ENCODE measurements at regions not wholly inside any gene's neighbourhood (a gene's known extent, or its start where the extent isn't known, plus 50 kb on each side); places are given as distances from the start of the nearest gene placed in this dataset.

DNA sequence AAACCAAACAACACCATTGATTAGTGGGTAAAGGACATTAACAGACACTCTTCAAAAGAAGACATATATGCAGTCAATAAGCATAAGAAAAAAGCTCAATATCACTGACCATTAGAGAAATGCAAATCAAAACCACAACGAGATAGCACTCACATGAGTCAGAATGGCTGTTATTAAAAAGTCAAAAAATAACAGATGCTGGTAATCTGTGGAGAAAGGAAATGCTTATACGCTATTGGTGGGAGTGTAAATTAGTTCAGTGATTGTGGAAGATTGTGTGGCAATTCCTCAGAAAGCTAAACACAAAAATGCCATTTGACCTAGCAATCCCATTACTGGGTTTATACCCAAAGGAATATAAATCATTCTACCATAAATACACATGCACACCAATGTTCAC lies 182.6 kb downstream of the TRPC6 start:
- H3K27ac ChIP-seq = no peak overlapping the region
- in situ Hi-C loops (cut with MboI; ENCODE audit: low pct_unique_long_range_greater_than_20kb in 2 of 9, low sequenced_read_pairs in 9 of 9, unreplicated experiment in 9 of 9) = no loop called here
- 4 to 90% (median 50%) methylated on average over 1 to 2 of the region's 2 CpGs; no CpG with 5 or more reads in 1 of the 10 experiments for WGBS, 10 experiments
- no peak overlapping the region for H3K4me3 ChIP-seq
- peak in 2 of 8 experiments; percentile 88 to 90 for ATAC-seq (replicated peaks in 6 of 8)
- H3K4me1 ChIP-seq (replicated peaks in 1 of 2) = no peaks in the 10 kb centered on the region

GRCh38 chr11:101397979-101398378 lies 185.8 kb downstream of the TRPC6 start:
- no peak for ATAC-seq (replicated peaks in 6 of 8)
- Histone ChIP-seq H3K27ac (no peak overlapping the region), H3K4me1 (replicated peaks in 1 of 2) (no peaks in the 10 kb centered on the region), H3K4me3 (no peak overlapping the region)
- 0 to 65% (median 43%) methylated on average over 1 to 2 of the region's 2 CpGs; no CpG with 5 or more reads in 5 of the 10 experiments for WGBS, 10 experiments
- in situ Hi-C loops (cut with MboI; ENCODE audit: low pct_unique_long_range_greater_than_20kb in 2 of 9, low sequenced_read_pairs in 9 of 9, unreplicated experiment in 9 of 9) = no loop called here

- no peak overlapping the region for H3K27ac ChIP-seq
- in situ Hi-C loops (cut with MboI; ENCODE audit: low pct_unique_long_range_greater_than_20kb in 2 of 9, low sequenced_read_pairs in 9 of 9, unreplicated experiment in 9 of 9) = no loop called here
- WGBS, 10 experiments = 0 to 67% (median 40%) methylated on average over 1 of the region's 1 CpG; no CpG with 5 or more reads in 5 of the 10 experiments
- H3K4me1 ChIP-seq (replicated peaks in 1 of 2) = no peaks in the 10 kb centered on the region
- H3K4me3 ChIP-seq = no peak overlapping the region
- ATAC-seq (replicated peaks in 6 of 8) = peak in 2 of 8 experiments; percentile 32 to 38
These were observed 193.3 kb downstream of the TRPC6 start for GRCh38 chr11:101390539-101390938.

DNA sequence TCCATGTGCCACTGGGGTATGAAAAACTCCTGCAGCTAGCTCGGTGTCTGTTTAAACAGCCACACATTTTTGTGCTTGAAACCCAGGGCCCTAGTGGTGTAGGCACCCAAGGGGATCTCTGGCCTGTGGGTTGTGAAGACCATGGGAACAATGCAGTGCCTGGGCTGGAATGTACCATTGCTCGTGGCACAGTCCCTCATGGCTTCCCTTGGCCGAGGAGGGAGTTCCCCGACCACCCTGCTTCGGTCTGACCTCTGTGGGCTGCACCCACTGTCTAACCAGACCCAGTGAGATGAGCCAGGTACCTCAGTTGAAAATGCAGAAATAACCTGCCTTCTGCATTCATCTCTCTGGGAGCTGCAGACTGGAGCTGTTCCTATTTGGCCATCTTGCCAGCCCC lies 214.0 kb downstream of the TRPC6 start:
- no peak for ATAC-seq (replicated peaks in 6 of 8)
- in situ Hi-C loops (cut with MboI; ENCODE audit: low pct_unique_long_range_greater_than_20kb in 2 of 9, low sequenced_read_pairs in 9 of 9, unreplicated experiment in 9 of 9) = no loop called here
- H3K4me1 ChIP-seq (replicated peaks in 1 of 2) = no peaks in the 10 kb centered on the region
- 0 to 90% (median 80%) methylated on average over 1 to 4 of the region's 5 CpGs; no CpG with 5 or more reads in 5 of the 10 experiments for WGBS, 10 experiments
- H3K27ac ChIP-seq = no peak overlapping the region
- no peak overlapping the region for H3K4me3 ChIP-seq

DNA sequence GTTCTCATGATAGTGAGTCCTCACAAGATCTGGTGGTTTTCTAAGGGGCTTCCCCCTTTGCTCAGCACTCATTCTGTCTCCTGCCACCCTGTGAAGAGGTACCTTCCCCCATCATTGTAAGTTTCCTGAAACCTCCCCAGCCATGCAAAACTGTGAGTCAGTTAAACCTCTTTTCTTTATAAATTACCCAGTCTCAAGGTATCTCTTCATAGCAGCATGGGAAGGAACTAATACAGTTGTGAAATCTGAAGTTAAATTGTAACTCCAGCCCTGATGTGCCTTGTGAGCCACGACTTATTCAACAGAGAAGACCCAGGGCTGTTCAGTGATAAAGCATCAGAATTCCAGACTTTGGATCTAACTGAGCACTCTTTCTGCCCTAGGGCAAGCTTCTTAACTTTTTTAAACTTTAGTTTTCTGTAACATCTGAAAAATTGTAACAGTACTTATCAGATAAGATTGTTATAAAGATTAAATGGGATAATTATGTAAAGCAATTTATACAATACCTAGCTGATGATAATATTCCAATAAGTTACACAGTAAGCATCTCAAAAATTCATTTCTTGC lies 220.0 kb downstream of the TRPC6 start:
- ATAC-seq (replicated peaks in 6 of 8) = no peak
- WGBS, 10 experiments = 0 to 63% (median 43%) methylated on average over 1 of the region's 1 CpG; no CpG with 5 or more reads in 3 of the 10 experiments
- in situ Hi-C loops (cut with MboI; ENCODE audit: low pct_unique_long_range_greater_than_20kb in 2 of 9, low sequenced_read_pairs in 9 of 9, unreplicated experiment in 9 of 9) = no loop called here
- H3K4me1 ChIP-seq (replicated peaks in 1 of 2) = no peaks in the 10 kb centered on the region
- H3K4me3 ChIP-seq = no peak overlapping the region
- no peak overlapping the region for H3K27ac ChIP-seq

DNA sequence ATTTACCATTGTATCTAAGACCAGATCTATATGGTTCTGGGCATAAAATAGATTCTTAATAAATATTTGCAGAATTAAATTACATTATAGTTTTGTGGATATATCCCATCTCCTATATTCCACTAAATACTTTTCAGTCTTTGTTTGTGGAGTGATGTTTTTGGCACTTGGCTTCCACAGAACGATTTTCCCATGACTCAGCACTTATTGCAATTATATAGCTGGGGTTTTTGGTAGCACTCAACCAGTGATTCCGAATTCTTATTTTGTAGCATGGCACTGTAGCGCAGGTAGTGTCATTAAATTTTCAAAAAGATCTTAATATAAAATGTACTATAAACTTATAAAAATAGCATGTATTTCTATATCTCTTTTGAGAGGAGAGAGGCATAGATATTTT lies 221.2 kb downstream of the TRPC6 start:
- no peak for ATAC-seq (replicated peaks in 6 of 8)
- 0 to 100% (median 61%) methylated on average over 1 to 3 of the region's 3 CpGs for WGBS, 10 experiments
- no peak overlapping the region for H3K27ac ChIP-seq
- H3K4me3 ChIP-seq = no peak overlapping the region
- in situ Hi-C loops (cut with MboI; ENCODE audit: low pct_unique_long_range_greater_than_20kb in 2 of 9, low sequenced_read_pairs in 9 of 9, unreplicated experiment in 9 of 9) = no loop called here
- H3K4me1 ChIP-seq (replicated peaks in 1 of 2) = no peaks in the 10 kb centered on the region

DNA sequence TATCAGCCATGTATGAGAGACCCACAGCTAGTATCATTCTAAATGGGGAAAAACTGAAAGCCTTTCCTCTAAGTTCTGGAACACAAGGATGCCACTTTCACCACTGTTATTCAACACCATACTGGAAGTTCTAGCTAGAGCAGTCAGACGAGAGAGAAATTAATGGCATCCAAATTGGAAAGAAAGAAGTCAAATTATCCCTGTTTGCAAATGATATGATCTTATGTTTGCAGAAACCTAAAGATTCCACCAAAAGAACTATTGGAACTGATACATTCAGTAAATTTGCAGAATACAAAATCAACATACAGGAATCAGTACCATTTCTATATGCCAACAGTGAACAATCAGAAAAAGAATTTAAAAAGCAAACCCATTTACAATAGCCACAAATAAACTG lies 226.0 kb downstream of the TRPC6 start:
- WGBS, 10 experiments = 14 to 100% (median 51%) methylated on average over 1 of the region's 1 CpG; no CpG with 5 or more reads in 4 of the 10 experiments
- ATAC-seq (replicated peaks in 6 of 8) = no peak
- Histone ChIP-seq H3K4me3 (no peak overlapping the region), H3K27ac (no peak overlapping the region), H3K4me1 (replicated peaks in 1 of 2) (no peaks in the 10 kb centered on the region)
- in situ Hi-C loops (cut with MboI; ENCODE audit: low pct_unique_long_range_greater_than_20kb in 2 of 9, low sequenced_read_pairs in 9 of 9, unreplicated experiment in 9 of 9) = no loop called here

DNA sequence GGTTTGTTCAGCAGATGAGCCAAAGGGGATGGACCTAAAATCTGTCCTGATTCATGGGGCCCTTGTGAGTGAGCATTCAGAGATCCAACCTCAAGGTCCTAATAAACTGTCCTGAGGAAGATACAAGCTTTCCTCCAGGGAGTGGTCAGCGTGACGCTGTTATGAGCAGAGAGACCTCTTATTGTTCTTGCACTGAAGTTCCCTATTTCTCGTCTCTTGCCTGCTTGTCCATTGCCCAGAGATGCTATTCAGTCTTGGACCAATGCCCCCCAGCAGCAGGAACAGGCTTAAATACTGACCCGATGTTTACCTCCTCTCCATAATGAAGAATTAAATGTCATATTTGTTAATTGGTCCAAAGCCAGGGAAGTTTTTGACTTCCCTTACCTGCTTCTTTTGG lies 225.2 kb upstream of the PGR start:
- no peak overlapping the region for H3K4me3 ChIP-seq
- in situ Hi-C loops (cut with MboI; ENCODE audit: low pct_unique_long_range_greater_than_20kb in 2 of 9, low sequenced_read_pairs in 9 of 9, unreplicated experiment in 9 of 9) = no loop called here

DNA sequence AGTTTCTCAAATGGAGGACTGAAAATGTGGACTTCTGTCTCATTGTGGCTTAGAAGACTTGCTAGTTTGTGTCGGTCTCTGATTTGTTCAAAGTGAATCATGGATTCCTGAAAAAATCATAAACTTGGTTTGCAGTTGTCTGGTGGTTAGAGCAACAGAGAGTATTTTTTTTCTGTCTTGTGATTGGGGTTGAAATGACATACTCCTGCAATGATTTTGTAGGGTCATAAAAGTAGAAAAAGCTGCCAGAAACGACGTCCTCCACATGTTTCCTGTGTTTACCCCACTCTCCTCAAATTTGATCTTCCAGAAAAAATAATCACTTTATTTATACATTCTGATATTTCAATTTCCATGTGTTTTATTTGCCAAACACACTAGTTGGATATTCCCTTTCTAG lies 219.2 kb upstream of the PGR start:
- no peak overlapping the region for H3K27ac ChIP-seq
- H3K4me3 ChIP-seq = no peak overlapping the region
- no peak for ATAC-seq (replicated peaks in 6 of 8)
- WGBS, 10 experiments = 0 to 100% (median 65%) methylated on average over 1 to 3 of the region's 3 CpGs
- no peaks in the 10 kb centered on the region for H3K4me1 ChIP-seq (replicated peaks in 1 of 2)
- in situ Hi-C loops (cut with MboI; ENCODE audit: low pct_unique_long_range_greater_than_20kb in 2 of 9, low sequenced_read_pairs in 9 of 9, unreplicated experiment in 9 of 9) = no loop called here

More for the DNA sequence above, 225.2 kb upstream of the PGR start:
- Histone ChIP-seq H3K27ac (no peak overlapping the region), H3K4me1 (replicated peaks in 1 of 2) (no peaks in the 10 kb centered on the region)
- 0 to 94% (median 70%) methylated on average over 1 to 4 of the region's 4 CpGs; no CpG with 5 or more reads in 1 of the 10 experiments for WGBS, 10 experiments
- peak in 1 of 8 experiments; percentile 36 for ATAC-seq (replicated peaks in 6 of 8)

DNA sequence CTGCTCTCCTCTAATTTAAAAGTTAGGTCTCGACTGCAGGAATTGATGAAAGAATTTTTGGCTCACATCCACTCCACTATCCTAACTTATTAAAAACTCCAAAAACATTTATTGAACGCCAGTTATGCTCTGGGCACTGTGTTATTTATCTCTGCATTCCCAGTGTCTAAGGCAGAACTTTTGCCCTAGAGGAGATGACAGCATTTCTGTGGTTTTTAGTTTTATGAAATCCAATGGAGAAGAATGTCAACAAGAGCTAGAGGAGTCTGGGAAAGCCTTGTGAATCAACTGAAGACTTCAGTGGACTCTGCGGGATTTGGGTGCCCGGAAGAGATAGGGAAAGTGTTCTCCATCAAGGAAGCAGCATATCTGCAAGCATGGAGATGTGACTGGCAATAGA lies 217.0 kb upstream of the PGR start:
- in situ Hi-C loops (cut with MboI; ENCODE audit: low pct_unique_long_range_greater_than_20kb in 2 of 9, low sequenced_read_pairs in 9 of 9, unreplicated experiment in 9 of 9) = no loop called here
- 0 to 87% (median 58%) methylated on average over 1 to 4 of the region's 4 CpGs; no CpG with 5 or more reads in 1 of the 10 experiments for WGBS, 10 experiments
- Histone ChIP-seq H3K27ac (no peak overlapping the region), H3K4me3 (no peak overlapping the region), H3K4me1 (replicated peaks in 1 of 2) (no peaks in the 10 kb centered on the region)
- ATAC-seq (replicated peaks in 6 of 8) = peak in 2 of 8 experiments; percentile 65 to 69

DNA sequence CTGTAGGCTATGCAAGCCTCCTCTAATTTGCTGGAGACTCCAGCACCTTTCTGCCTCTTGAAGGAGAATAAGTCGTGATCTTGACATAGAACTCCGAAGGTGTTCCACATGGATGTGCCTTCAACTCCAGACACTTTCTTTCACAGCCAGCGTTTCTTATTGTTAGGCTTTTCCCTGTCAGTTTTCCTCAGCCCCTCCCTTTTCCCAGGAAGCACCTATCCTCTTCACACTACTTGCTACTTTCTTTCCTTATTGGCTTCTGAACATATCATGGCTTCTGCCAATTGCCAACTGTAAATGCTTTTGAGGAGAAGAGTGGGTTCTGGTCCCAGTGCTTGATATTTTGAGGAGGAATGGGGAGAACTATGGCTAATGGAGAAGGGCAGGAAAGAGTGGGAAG lies 216.3 kb upstream of the PGR start:
- H3K27ac ChIP-seq = no peak overlapping the region
- H3K4me1 ChIP-seq (replicated peaks in 1 of 2) = no peaks in the 10 kb centered on the region
- ATAC-seq (replicated peaks in 6 of 8) = no peak
- H3K4me3 ChIP-seq = no peak overlapping the region
- WGBS, 10 experiments = 0 to 83% (median 53%) methylated on average over 1 to 3 of the region's 3 CpGs; no CpG with 5 or more reads in 2 of the 10 experiments
- in situ Hi-C loops (cut with MboI; ENCODE audit: low pct_unique_long_range_greater_than_20kb in 2 of 9, low sequenced_read_pairs in 9 of 9, unreplicated experiment in 9 of 9) = no loop called here

DNA sequence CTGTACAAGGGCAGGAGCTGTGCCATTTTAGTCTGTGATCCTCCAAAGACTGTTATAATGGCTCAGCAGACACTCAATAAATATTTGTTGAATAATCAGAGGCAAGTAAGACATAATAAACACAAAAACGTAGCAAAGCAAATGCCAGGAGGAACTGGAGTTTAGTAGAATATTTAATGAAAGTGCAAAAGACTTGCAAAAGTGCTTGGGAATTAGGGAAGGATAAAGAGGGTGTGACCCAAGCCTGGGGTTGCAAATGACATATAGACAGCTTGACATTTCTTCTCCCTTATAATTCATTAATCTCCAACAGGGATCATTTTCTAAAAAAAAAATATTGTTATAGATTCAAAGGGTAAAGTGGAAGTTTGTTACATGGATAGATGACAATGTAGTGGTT lies 212.7 kb upstream of the PGR start:
- WGBS, 10 experiments = 0 to 75% (median 50%) methylated on average over 1 of the region's 1 CpG
- ATAC-seq (replicated peaks in 6 of 8) = peak in 2 of 8 experiments; percentile 17 to 19
- no peaks in the 10 kb centered on the region for H3K4me1 ChIP-seq (replicated peaks in 1 of 2)
- H3K4me3 ChIP-seq = no peak overlapping the region
- in situ Hi-C loops (cut with MboI; ENCODE audit: low pct_unique_long_range_greater_than_20kb in 2 of 9, low sequenced_read_pairs in 9 of 9, unreplicated experiment in 9 of 9) = no loop called here
- H3K27ac ChIP-seq = no peak overlapping the region

GRCh38 chr11:101341578-101341977 lies 212.0 kb upstream of the PGR start:
- Histone ChIP-seq H3K4me1 (replicated peaks in 1 of 2) (no peaks in the 10 kb centered on the region), H3K4me3 (no peak overlapping the region), H3K27ac (no peak overlapping the region)
- 0 to 100% (median 50%) methylated on average over 1 of the region's 1 CpG; no CpG with 5 or more reads in 1 of the 10 experiments for WGBS, 10 experiments
- in situ Hi-C loops (cut with MboI; ENCODE audit: low pct_unique_long_range_greater_than_20kb in 2 of 9, low sequenced_read_pairs in 9 of 9, unreplicated experiment in 9 of 9) = no loop called here
- ATAC-seq (replicated peaks in 6 of 8) = peak in 1 of 8 experiments; percentile 36

GRCh38 chr11:101336858-101337257 lies 207.2 kb upstream of the PGR start:
- in situ Hi-C loops (cut with MboI; ENCODE audit: low pct_unique_long_range_greater_than_20kb in 2 of 9, low sequenced_read_pairs in 9 of 9, unreplicated experiment in 9 of 9) = no loop called here

More at GRCh38 chr11:101336858-101337257, 207.2 kb upstream of the PGR start:
- no peak overlapping the region for H3K27ac ChIP-seq
- ATAC-seq (replicated peaks in 6 of 8) = no peak
- no peaks in the 10 kb centered on the region for H3K4me1 ChIP-seq (replicated peaks in 1 of 2)
- 0 to 55% (median 37%) methylated on average over 2 to 4 of the region's 4 CpGs; no CpG with 5 or more reads in 1 of the 10 experiments for WGBS, 10 experiments
- H3K4me3 ChIP-seq = no peak overlapping the region
